Mesendoderm (in vitro differentiated cells): ENCODE measurements at regions not wholly inside any gene's neighbourhood (a gene's known extent, or its start where the extent isn't known, plus 50 kb on each side); places are given as distances from the start of the nearest gene placed in this dataset.
"Not testable (repeated sequence)": the region's sequence is repeated elsewhere in the genome, so short reads cannot be mapped to it uniquely, and the experiment has no call there.

ENCODE experiments used
- DNase-seq: peaks from one replicate; pipeline ENCODE4 v3.0.0; 2013
- H2AK5ac ChIP-seq: 2 replicates; pipeline ENCODE4 v1.6.1; 2013; ENCODE audit warnings: low read length, inconsistent platforms
- H2BK120ac ChIP-seq: 2 replicates; pipeline ENCODE4 v1.6.1; 2013; ENCODE audit warnings: low read depth, mild to moderate bottlenecking, low read length, moderate library complexity, mixed read lengths
- H2BK15ac ChIP-seq: replicated peaks from 2 replicates; pipeline ENCODE4 v1.6.1; 2013; ENCODE audit warnings: low read depth, mild to moderate bottlenecking, moderate library complexity
- H2BK5ac ChIP-seq: 2 replicates; pipeline ENCODE4 v1.6.1; 2013; ENCODE audit warnings: low read length, inconsistent platforms
- H3K18ac ChIP-seq: 2 replicates; pipeline ENCODE4 v1.6.1; 2013; ENCODE audit warnings: mild to moderate bottlenecking, low read length, mixed read lengths
- H3K23ac ChIP-seq: one replicate; pipeline ENCODE4 v1.6.1; 2013; ENCODE audit warnings: low read length
- H3K27ac ChIP-seq: 2 replicates; pipeline ENCODE4 v1.5.1; 2013; ENCODE audit warnings: low read depth, mild to moderate bottlenecking, inconsistent platforms, low read length, moderate library complexity
- H3K27me3 ChIP-seq: 2 replicates; pipeline ENCODE4 v1.6.1; 2013; ENCODE audit warnings: low read length, control low read depth, mild to moderate bottlenecking, inconsistent platforms; ENCODE audit not compliant: insufficient read depth, poor library complexity
- H3K36me3 ChIP-seq: 2 replicates; pipeline ENCODE4 v1.6.1; 2013; ENCODE audit warnings: low read length, inconsistent platforms; ENCODE audit not compliant: control insufficient read depth, insufficient read depth
- H3K4ac ChIP-seq: one replicate; pipeline ENCODE4 v1.6.1; 2013; ENCODE audit warnings: low read depth, mild to moderate bottlenecking, low read length, moderate library complexity
- H3K4me1 ChIP-seq: 2 replicates; pipeline ENCODE4 v1.6.1; 2013; ENCODE audit warnings: low read depth, low read length, inconsistent platforms; ENCODE audit not compliant: control insufficient read depth
- H3K4me2 ChIP-seq: 2 replicates; pipeline ENCODE4 v1.6.1; 2013; ENCODE audit warnings: low read length
- H3K4me3 ChIP-seq: 2 replicates; pipeline ENCODE4 v1.5.1; 2013; ENCODE audit warnings: mild to moderate bottlenecking, low read length
- H3K56ac ChIP-seq: one replicate; pipeline ENCODE4 v1.6.1; 2013; ENCODE audit warnings: low read length
- H3K79me1 ChIP-seq: 2 replicates; pipeline ENCODE4 v1.6.1; 2013; ENCODE audit warnings: low read length, inconsistent platforms
- H3K79me2 ChIP-seq: 2 replicates; pipeline ENCODE4 v1.6.1; 2013; ENCODE audit warnings: mild to moderate bottlenecking, low read length; ENCODE audit not compliant: control insufficient read depth, insufficient read depth
- H3K9ac ChIP-seq: 2 replicates; pipeline ENCODE4 v1.6.1; 2013; ENCODE audit warnings: low read length, inconsistent platforms
- H4K5ac ChIP-seq: one replicate; pipeline ENCODE4 v1.6.1; 2013; ENCODE audit warnings: low read length
- H4K8ac ChIP-seq: one replicate; pipeline ENCODE4 v1.6.1; 2013; ENCODE audit warnings: low read depth, mild to moderate bottlenecking, control low read depth, low read length, moderate library complexity
- WGBS: extraction: QIAGEN DNeasy Blood & Tissue Kit; methylation state at CpG from one replicate; pipeline ENCODE4 v1.1.7; 2013; ENCODE audit warnings: low lambda C conversion rate, missing lambda C conversion rate; ENCODE audit not compliant: insufficient coverage; ENCODE audit errors: extremely low coverage; 5-methylcytosine and 5-hydroxymethylcytosine counted together

DNA sequence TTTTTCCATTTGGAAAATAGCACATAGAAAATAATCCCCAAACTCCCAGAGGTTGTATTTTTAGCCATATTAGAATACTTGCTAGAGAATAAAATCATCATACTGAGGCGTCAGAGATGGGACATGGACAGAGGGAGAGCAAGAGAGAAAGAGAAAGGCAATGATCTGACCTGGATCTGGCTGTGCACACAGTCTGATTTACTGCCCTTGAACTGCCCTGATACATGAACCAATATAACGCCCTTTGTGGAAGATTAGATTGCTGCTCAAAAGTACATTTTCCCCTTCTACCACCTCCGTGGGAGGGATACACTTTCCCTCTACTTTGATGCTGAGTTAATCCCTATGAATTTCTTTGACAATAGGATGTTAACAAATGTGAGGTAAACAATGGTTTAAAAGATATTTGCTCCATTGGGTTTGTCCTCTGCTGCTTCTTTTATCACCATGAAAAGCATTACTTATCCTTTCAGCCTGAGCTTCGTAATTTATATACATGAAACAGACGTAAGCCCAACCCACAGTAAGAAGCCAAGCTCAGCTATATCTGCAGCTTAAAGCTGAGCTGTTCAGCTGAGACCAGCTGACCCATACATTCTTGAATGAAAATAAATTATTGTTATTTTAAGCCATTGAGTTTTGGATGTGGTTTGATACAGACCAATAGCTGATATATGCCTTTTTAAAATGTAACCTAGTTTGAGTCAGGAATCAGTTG lies 1664.6 kb upstream of the CELF4 start:
- no peaks in the 10 kb centered on the region for H3K36me3 ChIP-seq
- no peak overlapping the region for H2BK5ac ChIP-seq
- H3K4me1 ChIP-seq, result no peaks in the 10 kb centered on the region
- no peak overlapping the region for H4K5ac ChIP-seq
- peak; percentile 59 for DNase-seq
- H3K79me2 ChIP-seq, result no peaks in the 10 kb centered on the region
- no peak overlapping the region for H3K27ac ChIP-seq
- H3K18ac ChIP-seq, result no peak overlapping the region
- H3K9ac ChIP-seq, result no peak overlapping the region
- WGBS, result no CpG with 5 or more reads among the region's 5 CpGs
- H3K27me3 ChIP-seq, result no peaks in the 10 kb centered on the region
- H2BK15ac ChIP-seq, result no peak overlapping the region
- no peak overlapping the region for H3K4me3 ChIP-seq
- H3K23ac ChIP-seq, result no peak overlapping the region
- no peak overlapping the region for H2AK5ac ChIP-seq
- H3K4ac ChIP-seq, result no peak overlapping the region
- H3K56ac ChIP-seq, result no peak overlapping the region
- no peaks in the 10 kb centered on the region for H3K79me1 ChIP-seq
- no peak overlapping the region for H4K8ac ChIP-seq
- no peak overlapping the region for H3K4me2 ChIP-seq
- H2BK120ac ChIP-seq, result no peak overlapping the region

GRCh38 chr18:39227769-39228168 lies 1662.2 kb upstream of the CELF4 start:
- not testable (repeated sequence) for H3K27ac ChIP-seq, H3K79me2 ChIP-seq, H2BK15ac ChIP-seq, DNase-seq, H3K4ac ChIP-seq, H4K5ac ChIP-seq, H3K56ac ChIP-seq, H3K18ac ChIP-seq, H2BK5ac ChIP-seq, H3K4me1 ChIP-seq, H2BK120ac ChIP-seq, H3K4me2 ChIP-seq, H3K36me3 ChIP-seq, H3K4me3 ChIP-seq, H3K23ac ChIP-seq, H4K8ac ChIP-seq, H3K27me3 ChIP-seq, H3K9ac ChIP-seq, H2AK5ac ChIP-seq, H3K79me1 ChIP-seq
- WGBS, result no CpG with 5 or more reads among the region's 2 CpGs

- Histone ChIP-seq H4K8ac (no peak overlapping the region), H3K9ac (no peak overlapping the region), H2BK15ac (no peak overlapping the region), H3K36me3 (no peaks in the 10 kb centered on the region), H2AK5ac (no peak overlapping the region), H3K4ac (no peak overlapping the region), H3K18ac (no peak overlapping the region), H3K27me3 (no peaks in the 10 kb centered on the region), H3K79me2 (no peaks in the 10 kb centered on the region), H3K56ac (no peak overlapping the region), H3K79me1 (no peaks in the 10 kb centered on the region), H3K4me1 (no peaks in the 10 kb centered on the region), H2BK120ac (no peak overlapping the region), H2BK5ac (no peak overlapping the region), H3K27ac (no peak overlapping the region), H3K4me3 (no peak overlapping the region), H3K23ac (no peak overlapping the region), H4K5ac (no peak overlapping the region), H3K4me2 (no peak overlapping the region)
- no CpG with 5 or more reads among the region's 1 CpG for WGBS
- no peak for DNase-seq
Measured at GRCh38 chr18:39225373-39225772, 1659.8 kb upstream of the CELF4 start.

GRCh38 chr18:39223283-39223682 lies 1657.7 kb upstream of the CELF4 start:
- no CpG with 5 or more reads among the region's 1 CpG for WGBS
- no peaks in the 10 kb centered on the region for H3K4me1 ChIP-seq
- no peak overlapping the region for H2BK120ac ChIP-seq
- no peak overlapping the region for H4K8ac ChIP-seq
- H3K27ac ChIP-seq, result no peak overlapping the region
- H3K4me3 ChIP-seq, result no peak overlapping the region
- H3K4ac ChIP-seq, result no peak overlapping the region
- H3K79me2 ChIP-seq, result no peaks in the 10 kb centered on the region
- no peak overlapping the region for H3K9ac ChIP-seq
- no peak overlapping the region for H2BK5ac ChIP-seq
- no peak overlapping the region for H4K5ac ChIP-seq
- no peak overlapping the region for H3K18ac ChIP-seq
- no peak overlapping the region for H2BK15ac ChIP-seq
- no peaks in the 10 kb centered on the region for H3K27me3 ChIP-seq
- no peak overlapping the region for H3K4me2 ChIP-seq
- no peak overlapping the region for H2AK5ac ChIP-seq
- no peaks in the 10 kb centered on the region for H3K79me1 ChIP-seq
- no peak overlapping the region for H3K56ac ChIP-seq
- no peaks in the 10 kb centered on the region for H3K36me3 ChIP-seq
- H3K23ac ChIP-seq, result no peak overlapping the region
- DNase-seq, result no peak

DNA sequence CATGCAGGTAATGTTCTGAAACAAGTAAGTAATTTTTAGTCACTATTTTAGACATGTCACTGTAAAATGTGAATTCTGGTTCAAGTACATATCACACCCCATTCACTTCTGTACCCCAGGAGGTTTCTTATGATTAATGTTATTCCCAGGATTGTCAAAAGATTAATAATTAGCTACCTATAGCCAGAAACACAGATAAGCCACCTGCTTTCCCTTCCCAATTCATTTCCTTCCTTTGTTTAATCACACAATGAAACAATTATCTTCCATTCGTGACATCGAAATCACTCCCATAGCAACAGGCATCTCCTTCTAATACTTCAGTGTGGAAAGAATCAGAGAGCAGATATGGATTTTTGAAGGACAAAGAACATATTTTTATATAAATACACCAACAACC lies 1650.3 kb upstream of the CELF4 start:
- no peak overlapping the region for H3K4ac ChIP-seq
- H3K4me3 ChIP-seq, result no peak overlapping the region
- H3K27me3 ChIP-seq, result no peaks in the 10 kb centered on the region
- no peak overlapping the region for H3K56ac ChIP-seq
- no peak for DNase-seq
- no peak overlapping the region for H4K8ac ChIP-seq
- H2BK15ac ChIP-seq, result no peak overlapping the region
- H3K9ac ChIP-seq, result no peak overlapping the region
- no peak overlapping the region for H2BK5ac ChIP-seq
- no peaks in the 10 kb centered on the region for H3K4me1 ChIP-seq
- no peak overlapping the region for H3K23ac ChIP-seq
- no peak overlapping the region for H3K27ac ChIP-seq
- no peaks in the 10 kb centered on the region for H3K36me3 ChIP-seq
- no peak overlapping the region for H3K4me2 ChIP-seq
- no peak overlapping the region for H4K5ac ChIP-seq
- H3K18ac ChIP-seq, result no peak overlapping the region
- H3K79me2 ChIP-seq, result no peaks in the 10 kb centered on the region
- H2AK5ac ChIP-seq, result no peak overlapping the region
- H3K79me1 ChIP-seq, result no peaks in the 10 kb centered on the region
- no CpG with 5 or more reads among the region's 2 CpGs for WGBS
- H2BK120ac ChIP-seq, result no peak overlapping the region

- Histone ChIP-seq H3K23ac (no peak overlapping the region), H3K4me3 (no peak overlapping the region), H3K27ac (no peak overlapping the region), H3K18ac (no peak overlapping the region), H3K4me1 (no peaks in the 10 kb centered on the region), H3K79me1 (no peaks in the 10 kb centered on the region), H4K8ac (no peak overlapping the region), H3K4ac (no peak overlapping the region), H3K4me2 (no peak overlapping the region), H3K79me2 (no peaks in the 10 kb centered on the region), H2AK5ac (no peak overlapping the region), H4K5ac (no peak overlapping the region), H2BK15ac (no peak overlapping the region), H2BK5ac (no peak overlapping the region), H3K27me3 (no peaks in the 10 kb centered on the region), H3K56ac (no peak overlapping the region), H3K9ac (no peak overlapping the region), H3K36me3 (no peaks in the 10 kb centered on the region), H2BK120ac (no peak overlapping the region)
- no CpG with 5 or more reads among the region's 1 CpG for WGBS
- DNase-seq, result no peak
Measured at GRCh38 chr18:39211461-39211860, 1645.9 kb upstream of the CELF4 start.
